Jurkat, Clone E6-1 (cell line): ENCODE measurements at regions not wholly inside any gene's neighbourhood (a gene's known extent, or its start where the extent isn't known, plus 50 kb on each side); places are given as distances from the start of the nearest gene placed in this dataset.
"Not testable (repeated sequence)": the region's sequence is repeated elsewhere in the genome, so short reads cannot be mapped to it uniquely, and the experiment has no call there.

Experiments used
- DNase-seq: peaks from one replicate; pipeline ENCODE4 v3.0.0-alpha.2; 2011; ENCODE audit warnings: low read depth, low spot score
- H3K4me3 ChIP-seq: 2 replicates; pipeline ENCODE4 v1.5.1; 2011; ENCODE audit warnings: mild to moderate bottlenecking, low read length, control low read depth, moderate library complexity

DNA sequence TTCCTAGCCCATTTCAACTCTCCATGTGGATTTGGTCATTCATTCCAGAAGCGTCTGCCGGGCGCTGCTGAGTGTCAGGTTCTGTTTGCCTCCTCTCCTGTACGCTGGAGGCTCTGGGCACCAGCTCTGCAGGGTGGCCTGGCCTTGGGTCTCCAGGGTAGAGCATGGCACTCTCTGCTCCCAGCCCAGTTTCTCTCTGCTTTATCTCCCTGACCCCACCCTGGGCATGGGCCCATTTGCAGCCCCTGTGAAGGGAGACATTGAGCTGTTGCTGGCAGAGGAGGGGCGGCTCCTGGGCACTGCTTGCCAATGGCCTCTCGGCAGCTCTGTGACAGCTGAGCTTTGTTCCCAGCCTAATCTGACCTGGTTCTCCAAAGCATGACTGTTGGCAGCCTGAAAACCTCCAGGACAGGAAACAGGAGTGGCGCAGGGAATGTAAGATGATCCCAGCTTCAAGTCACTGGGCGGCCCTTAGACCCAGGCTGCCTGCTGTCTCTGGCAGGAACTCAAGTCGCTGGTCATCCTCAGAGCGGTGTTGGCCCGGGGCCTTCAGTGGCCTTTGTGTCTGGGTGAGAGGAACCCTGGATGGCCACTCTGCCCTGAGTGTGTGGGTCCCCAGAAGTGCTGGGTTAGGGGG lies 146.8 kb downstream of the SEC14L1 start:
- H3K4me3 ChIP-seq, result no peak overlapping the region
- no peak for DNase-seq

DNA sequence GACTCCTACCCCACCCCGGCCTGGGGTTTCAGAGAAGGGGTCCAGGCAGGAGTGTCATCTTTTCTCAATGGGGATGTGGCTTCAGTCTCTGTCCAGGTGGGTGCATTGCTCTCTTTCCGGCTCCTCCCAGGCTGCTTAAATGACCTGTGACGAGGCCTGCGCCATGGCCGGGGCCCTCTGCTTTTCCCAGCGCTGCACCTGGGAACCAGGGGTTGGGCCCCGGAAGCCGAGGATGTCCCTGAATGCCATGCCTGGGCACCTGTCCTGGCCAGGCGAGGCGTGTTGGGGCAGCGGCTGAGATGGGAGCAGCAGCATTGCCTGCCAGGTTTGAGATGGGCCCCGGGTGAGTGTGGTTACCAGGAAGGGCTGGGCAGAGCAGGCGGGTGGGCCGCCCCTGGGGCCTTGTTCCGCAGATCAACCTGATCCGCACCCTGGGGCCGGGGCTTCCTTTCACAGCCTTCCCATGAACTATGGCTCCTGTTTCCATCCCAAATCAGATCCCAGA lies 147.4 kb downstream of the SEC14L1 start:
- DNase-seq, result no peak
- no peak overlapping the region for H3K4me3 ChIP-seq

- not testable (repeated sequence) for H3K4me3 ChIP-seq, DNase-seq
Measured at GRCh38 chr17:77290759-77291558, 150.2 kb downstream of the SEC14L1 start.

- H3K4me3 ChIP-seq, result no peak overlapping the region
- no peak for DNase-seq
Measured at GRCh38 chr17:77291591-77292386, 151.0 kb downstream of the SEC14L1 start.

- H3K4me3 ChIP-seq, result no peak overlapping the region
- no peak for DNase-seq
Measured at GRCh38 chr17:77294761-77295160, 154.0 kb downstream of the SEC14L1 start.

DNA sequence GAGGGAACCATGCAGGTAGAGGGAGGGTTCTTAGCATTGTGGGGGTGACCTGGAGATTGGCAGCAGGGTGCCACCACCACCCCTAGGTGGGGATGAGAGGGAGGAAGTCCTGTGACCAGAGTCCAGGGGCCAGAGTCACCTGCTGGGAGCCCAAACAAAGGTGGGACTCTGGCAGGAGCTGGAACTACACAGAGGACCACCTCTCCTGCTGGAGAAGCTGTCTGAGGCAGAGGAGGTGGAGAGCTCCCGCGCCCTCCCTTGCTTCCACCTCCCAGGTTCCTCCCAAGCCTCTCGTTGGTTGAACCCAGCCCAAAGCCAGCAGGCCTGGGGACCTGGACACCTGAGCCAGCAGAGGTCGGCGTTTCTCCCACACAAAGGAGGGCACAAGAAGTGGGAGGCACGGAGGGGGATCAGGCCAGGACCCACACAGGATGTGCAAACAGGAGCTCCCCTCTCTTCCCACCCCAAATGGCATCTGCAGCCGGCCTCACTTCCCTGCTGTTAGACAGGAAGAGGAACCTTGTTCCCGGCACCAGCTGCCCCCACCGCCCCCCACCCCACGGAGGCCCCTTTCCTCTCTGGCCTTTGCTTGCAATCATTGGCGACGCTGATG lies 154.6 kb downstream of the SEC14L1 start:
- DNase-seq, result no peak
- no peak overlapping the region for H3K4me3 ChIP-seq

- no peak overlapping the region for H3K4me3 ChIP-seq
- no peak for DNase-seq
Measured at GRCh38 chr17:77296769-77297409, 156.1 kb downstream of the SEC14L1 start.

DNA sequence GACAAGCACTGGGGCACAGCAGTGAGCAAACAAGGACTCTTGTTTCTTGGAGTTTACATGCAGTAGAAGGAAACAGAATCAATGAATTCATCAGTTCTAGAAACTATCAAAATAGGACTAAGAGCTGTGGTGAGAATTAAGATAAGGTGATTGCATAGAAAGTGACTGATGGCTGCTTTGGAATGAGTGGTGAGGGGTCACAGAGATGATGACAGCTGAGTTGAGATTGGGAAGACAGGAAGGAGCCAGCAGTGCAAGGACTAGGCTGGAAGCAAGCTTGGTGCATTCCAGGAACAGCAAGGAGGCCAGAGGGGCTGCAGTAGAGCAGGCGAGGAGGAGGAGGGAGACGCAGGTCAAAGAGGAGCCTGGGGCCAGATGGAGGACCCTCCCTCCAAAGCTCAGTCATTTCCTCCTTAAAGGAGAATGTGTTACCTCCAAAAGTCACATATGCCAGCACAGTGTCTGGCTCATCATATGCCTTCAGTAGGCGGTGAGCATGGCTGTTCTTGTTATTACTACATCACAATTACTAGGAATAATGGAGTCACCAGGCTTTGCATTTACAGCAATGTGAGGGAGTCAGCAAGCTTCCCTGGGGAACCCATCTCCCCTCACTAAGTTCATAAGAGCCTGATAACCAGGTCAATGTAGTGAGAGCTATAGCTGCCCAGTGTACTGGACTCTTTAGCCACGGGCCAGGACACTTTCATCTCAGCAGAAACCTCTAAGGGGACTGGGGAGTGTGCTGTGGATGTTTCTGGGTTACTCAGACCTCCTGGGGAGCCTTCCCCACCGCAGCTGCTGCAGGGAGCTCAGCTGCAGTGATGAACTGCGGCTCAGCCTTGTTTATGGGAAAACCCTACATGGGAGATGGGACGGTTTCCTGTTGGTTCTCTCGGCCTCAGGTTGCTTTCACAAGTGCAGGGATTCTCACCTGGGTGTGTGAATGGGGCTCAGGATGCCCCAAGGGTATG lies 157.2 kb downstream of the SEC14L1 start:
- DNase-seq, result no peak
- H3K4me3 ChIP-seq, result no peak overlapping the region

DNA sequence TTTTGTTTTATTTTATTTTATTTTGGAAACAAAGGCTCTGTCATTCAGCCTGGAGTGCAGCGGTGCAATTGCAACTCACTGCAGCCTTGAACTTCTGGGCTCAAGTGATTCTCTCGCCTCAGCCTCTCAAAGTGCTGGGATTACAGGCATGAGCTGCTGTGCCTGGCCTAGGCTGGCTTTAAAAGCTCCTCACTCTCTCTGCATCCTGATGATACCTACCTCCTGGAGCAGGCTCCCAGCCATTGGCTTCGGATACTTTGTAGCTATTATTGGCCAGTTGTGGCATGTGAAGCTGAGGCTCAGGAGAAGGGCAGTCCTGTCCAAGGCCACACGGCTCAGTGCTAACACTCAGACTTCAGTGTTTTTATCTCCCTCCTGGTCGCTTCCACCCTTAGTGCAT lies 158.0 kb downstream of the SEC14L1 start:
- no peak overlapping the region for H3K4me3 ChIP-seq
- DNase-seq, result no peak

GRCh38 chr17:77299256-77300015 lies 158.7 kb downstream of the SEC14L1 start:
- DNase-seq, result no peak

GRCh38 chr17:77300016-77300686 lies 159.4 kb downstream of the SEC14L1 start:
- no peak for DNase-seq
- no peak overlapping the region for H3K4me3 ChIP-seq

More at GRCh38 chr17:77299256-77300015, 158.7 kb downstream of the SEC14L1 start:
- no peak overlapping the region for H3K4me3 ChIP-seq

DNA sequence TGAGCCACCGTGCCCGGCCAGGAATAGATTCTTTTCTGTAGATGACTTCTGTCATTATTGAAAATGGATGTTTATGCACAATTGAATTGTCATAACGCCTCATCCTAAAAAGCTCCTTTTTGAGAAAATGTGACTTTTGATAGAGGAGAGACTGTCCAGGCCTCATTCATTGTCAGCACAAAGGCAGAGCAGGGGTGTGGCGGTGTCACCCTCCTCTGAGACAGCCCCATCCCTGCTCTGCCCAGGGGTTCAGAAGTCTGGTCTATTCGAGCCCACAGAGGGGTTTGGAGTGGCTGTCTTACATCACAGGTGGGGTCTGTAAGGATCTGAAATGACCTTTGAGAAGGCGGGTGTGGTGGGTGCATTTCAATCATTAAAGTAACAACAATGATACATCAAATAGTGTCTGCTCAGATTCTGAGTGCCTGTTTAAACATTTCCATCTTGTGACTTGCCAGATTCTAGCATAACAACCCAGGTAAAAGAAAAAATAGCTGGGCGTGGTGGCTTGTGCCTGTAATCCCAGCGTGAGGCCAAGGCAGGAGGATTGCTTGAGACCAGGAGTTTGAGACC lies 161.0 kb downstream of the SEC14L1 start:
- no peak for DNase-seq

GRCh38 chr17:77302682-77303081 lies 161.9 kb downstream of the SEC14L1 start:
- no peak for DNase-seq
- no peak overlapping the region for H3K4me3 ChIP-seq

More for the DNA sequence above, 161.0 kb downstream of the SEC14L1 start:
- H3K4me3 ChIP-seq, result no peak overlapping the region

DNA sequence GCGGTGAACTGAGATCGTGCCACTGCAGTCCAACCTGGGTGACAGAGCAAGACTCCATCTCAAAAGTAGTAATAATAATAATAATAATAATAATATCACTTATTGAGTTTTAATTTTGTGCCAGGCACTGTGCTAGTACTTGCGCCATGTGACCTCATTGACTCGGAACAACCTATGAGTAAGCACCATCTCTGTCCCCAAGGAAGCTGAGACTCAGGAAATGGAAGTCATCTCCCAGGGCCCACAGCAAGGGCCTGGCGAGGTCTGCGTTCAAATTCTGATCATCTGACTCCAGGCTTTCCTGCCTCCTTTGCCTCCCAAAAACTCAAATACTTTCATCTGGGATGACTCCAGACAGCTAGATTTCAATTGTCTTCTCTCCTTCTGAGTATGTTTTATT lies 162.9 kb downstream of the SEC14L1 start:
- no peak overlapping the region for H3K4me3 ChIP-seq

DNA sequence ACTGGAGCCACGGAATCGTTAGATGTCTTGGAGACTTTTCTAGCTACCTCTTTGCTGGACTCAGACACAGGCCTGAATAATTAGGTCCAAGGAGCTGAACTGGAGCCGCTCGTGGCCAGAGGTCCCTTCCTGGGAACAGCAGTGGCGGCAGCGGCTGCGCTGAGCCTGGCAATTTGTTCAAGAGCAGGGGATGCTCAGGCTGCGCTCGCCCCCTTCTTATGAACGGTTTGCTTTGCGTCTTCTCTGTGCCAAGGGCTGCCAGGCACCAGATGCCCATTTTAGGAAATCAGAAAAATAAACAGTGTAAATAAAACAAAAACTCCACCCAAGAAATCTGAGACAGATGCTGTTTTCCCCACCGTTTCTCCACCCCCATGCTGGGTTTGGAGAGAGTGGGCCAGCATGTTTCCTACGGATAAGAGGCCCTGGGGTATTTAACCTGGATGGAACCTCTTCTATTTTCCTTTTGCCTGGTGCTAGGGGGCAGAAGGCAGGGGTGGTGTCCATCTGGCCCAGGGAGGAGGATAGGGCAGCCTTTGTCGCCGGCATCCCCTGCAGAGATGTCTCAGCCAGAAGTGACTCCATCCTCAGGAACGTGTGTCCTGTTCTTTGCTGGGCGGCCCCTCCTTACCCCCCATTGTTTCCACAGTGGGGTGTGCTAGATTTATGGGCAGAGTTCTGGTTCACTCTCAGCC lies 163.4 kb downstream of the SEC14L1 start:
- H3K4me3 ChIP-seq, result no peak overlapping the region
- no peak for DNase-seq

More for the DNA sequence above, 162.9 kb downstream of the SEC14L1 start:
- DNase-seq, result no peak
